BLaER1 (cell line): ENCODE measurements at regions not wholly inside any gene's neighbourhood (a gene's known extent, or its start where the extent isn't known, plus 50 kb on each side); places are given as distances from the start of the nearest gene placed in this dataset.

ENCODE experiments used
- H3K27ac ChIP-seq: shearing (Covaris generic); formaldehyde crosslinking; 2 replicates; pipeline ENCODE4 v1.8.1; 2022
- H3K27me3 ChIP-seq: shearing (Covaris generic); formaldehyde crosslinking; 2 replicates; pipeline ENCODE4 v1.8.1; 2022
- H3K36me3 ChIP-seq: shearing (Covaris generic); formaldehyde crosslinking; 2 replicates; pipeline ENCODE4 v1.8.1; 2022
- H3K4me1 ChIP-seq: shearing (Covaris generic); formaldehyde crosslinking; 2 replicates; pipeline ENCODE4 v1.8.1; 2022
- H3K4me2 ChIP-seq: shearing (Covaris generic); formaldehyde crosslinking; 2 replicates; pipeline ENCODE4 v1.8.1; 2022
- H3K4me3 ChIP-seq: shearing (Covaris generic); formaldehyde crosslinking; 2 replicates; pipeline ENCODE4 v1.8.1; 2022
- H3K9ac ChIP-seq: shearing (Covaris generic); formaldehyde crosslinking; 2 replicates; pipeline ENCODE4 v1.8.1; 2022
- H3K9me3 ChIP-seq: shearing (Covaris generic); formaldehyde crosslinking; 2 replicates; pipeline ENCODE4 v1.8.1; 2022
- H4K20me1 ChIP-seq: shearing (Covaris generic); formaldehyde crosslinking; 2 replicates; pipeline ENCODE4 v1.8.1; 2022
- Cebpa-rat ChIP-seq: shearing (Covaris generic); IDR thresholded peaks from 2 replicates; pipeline ENCODE4 v1.8.1; 2022

GRCh38 chr20:1720226-1720625, 62.6 kb upstream of the SIRPG start:
- no peaks in the 10 kb centered on the region for H3K27me3 ChIP-seq

GRCh38 chr20:1718604-1719384, 61.2 kb upstream of the SIRPG start:
- TF ChIP-seq Cebpa-rat = no peak
- no peak overlapping the region for H3K27ac ChIP-seq
- no peaks in the 10 kb centered on the region for H3K36me3 ChIP-seq
- no peak overlapping the region for H3K4me2 ChIP-seq
- no peaks in the 10 kb centered on the region for H3K27me3 ChIP-seq
- no peak overlapping the region for H3K4me3 ChIP-seq
- H4K20me1 ChIP-seq = no peaks in the 10 kb centered on the region
- H3K9me3 ChIP-seq = peaks cover 3% of the 10 kb centered on the region; the same call in 1 of the 2 replicates
- H3K9ac ChIP-seq = no peak overlapping the region
- H3K4me1 ChIP-seq = no peaks in the 10 kb centered on the region

More at GRCh38 chr20:1720226-1720625, 62.6 kb upstream of the SIRPG start:
- Histone ChIP-seq H3K27ac (no peak overlapping the region), H3K4me1 (no peaks in the 10 kb centered on the region), H3K4me2 (no peak overlapping the region), H4K20me1 (no peaks in the 10 kb centered on the region), H3K36me3 (no peaks in the 10 kb centered on the region), H3K4me3 (no peak overlapping the region), H3K9me3 (peaks cover 15% of the 10 kb centered on the region), H3K9ac (no peak overlapping the region)
- no peak for TF ChIP-seq Cebpa-rat

DNA sequence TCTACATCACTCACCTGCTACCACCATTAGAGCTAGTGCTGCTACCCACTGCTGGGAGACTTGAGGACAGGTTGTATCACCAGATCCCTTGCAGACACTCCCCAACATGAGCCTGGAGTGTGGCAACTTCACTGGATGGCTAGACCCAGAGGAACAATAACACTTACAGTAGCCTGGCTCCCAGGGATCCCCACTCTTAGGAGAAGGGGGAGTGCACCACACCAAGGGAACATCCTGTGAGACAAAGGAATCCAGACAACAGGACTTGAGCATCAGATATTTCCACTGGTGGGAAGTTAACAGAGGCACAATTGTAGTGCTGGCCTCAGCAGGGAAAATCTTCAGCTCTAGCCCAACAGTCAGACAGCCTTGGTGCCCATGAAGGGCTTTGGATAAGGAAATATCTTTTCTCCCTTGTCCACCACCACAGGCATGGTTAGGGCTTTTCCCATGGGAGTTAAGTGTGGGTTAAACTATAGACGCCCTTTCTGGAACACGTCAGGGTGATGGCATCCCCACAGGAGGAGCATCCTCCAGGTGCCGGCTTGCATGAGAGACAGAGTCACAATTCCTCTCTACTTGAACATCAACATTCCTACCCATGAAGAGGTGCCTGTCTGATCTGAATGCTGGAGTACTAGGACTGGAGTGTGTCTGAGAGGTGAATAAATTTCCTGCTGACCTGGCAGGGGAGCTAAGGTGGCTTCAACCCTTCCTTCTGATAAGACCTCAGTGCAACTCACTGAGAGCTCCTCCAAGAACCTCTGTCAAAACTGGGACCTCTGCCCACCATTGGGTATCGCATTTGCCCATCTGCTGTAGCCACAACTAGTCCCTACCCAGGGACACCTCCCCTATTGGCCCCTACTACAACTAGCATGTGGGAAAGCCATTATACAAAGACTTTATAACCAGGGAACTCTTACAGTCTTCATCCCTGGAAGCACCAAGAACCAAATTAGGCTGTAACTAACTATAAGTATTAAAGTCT, 55.4 kb upstream of the SIRPG start:
- no peak overlapping the region for H3K27ac ChIP-seq
- no peak overlapping the region for H3K9ac ChIP-seq
- no peak overlapping the region for H3K4me3 ChIP-seq
- H3K27me3 ChIP-seq = no peaks in the 10 kb centered on the region
- H3K4me2 ChIP-seq = no peak overlapping the region
- H3K36me3 ChIP-seq = no peaks in the 10 kb centered on the region
- H4K20me1 ChIP-seq = no peaks in the 10 kb centered on the region
- H3K4me1 ChIP-seq = no peaks in the 10 kb centered on the region
- TF ChIP-seq Cebpa-rat = no peak
- peaks cover 9% of the 10 kb centered on the region; the same call in 1 of the 2 replicates for H3K9me3 ChIP-seq

DNA sequence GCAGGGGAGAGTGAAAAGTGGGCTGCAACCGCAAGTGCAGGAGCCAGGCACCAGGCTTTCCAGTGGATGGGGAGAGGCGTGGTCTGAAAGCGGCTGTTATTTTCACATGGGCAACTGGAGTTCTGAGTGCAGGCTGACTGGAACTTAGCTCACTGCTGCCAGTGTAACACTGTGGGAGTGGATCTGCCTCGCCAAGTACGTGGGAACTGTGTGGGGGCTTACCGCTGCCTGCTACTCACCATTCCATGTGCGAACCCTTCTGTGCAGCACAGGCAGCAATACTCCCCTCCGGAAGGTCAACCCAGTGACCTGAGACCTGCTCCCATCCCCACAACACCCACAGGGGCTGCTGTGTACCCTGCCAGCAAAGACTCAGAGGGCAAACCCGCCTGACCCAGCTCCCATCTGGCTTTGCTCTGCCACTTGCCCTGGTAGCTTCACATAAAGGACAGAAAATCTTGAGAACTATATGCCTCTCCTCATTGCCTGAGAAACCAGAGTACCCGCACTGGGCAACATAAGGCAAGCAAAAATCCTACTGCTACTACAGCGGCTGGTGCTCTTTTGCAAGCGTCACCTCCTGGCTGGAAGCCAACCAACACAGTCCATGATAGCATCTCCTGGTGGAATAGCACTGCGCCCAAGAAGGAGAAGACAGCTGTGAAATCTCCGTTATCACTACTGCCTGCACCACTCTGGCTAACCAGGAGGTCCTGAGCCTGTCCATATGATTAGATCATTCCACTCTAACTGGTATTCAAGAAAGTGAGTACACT, 54.4 kb upstream of the SIRPG start:
- H3K4me1 ChIP-seq = no peaks in the 10 kb centered on the region
- H3K4me3 ChIP-seq = no peak overlapping the region
- no peaks in the 10 kb centered on the region for H3K27me3 ChIP-seq
- no peak overlapping the region for H3K4me2 ChIP-seq
- H3K9ac ChIP-seq = no peak overlapping the region
- no peak for TF ChIP-seq Cebpa-rat
- H3K36me3 ChIP-seq = no peaks in the 10 kb centered on the region
- H3K9me3 ChIP-seq = peaks cover 9% of the 10 kb centered on the region; the same call in 1 of the 2 replicates
- no peak overlapping the region for H3K27ac ChIP-seq
- no peaks in the 10 kb centered on the region for H4K20me1 ChIP-seq

- Histone ChIP-seq H3K4me1 (no peaks in the 10 kb centered on the region), H3K27me3 (no peaks in the 10 kb centered on the region), H3K9ac (no peak overlapping the region), H4K20me1 (no peaks in the 10 kb centered on the region), H3K4me3 (no peak overlapping the region), H3K9me3 (peaks cover 9% of the 10 kb centered on the region; the same call in 1 of the 2 replicates), H3K27ac (no peak overlapping the region), H3K36me3 (no peaks in the 10 kb centered on the region), H3K4me2 (no peak overlapping the region)
- no peak for TF ChIP-seq Cebpa-rat
Measured at GRCh38 chr20:1711266-1711665, 53.7 kb upstream of the SIRPG start.

DNA sequence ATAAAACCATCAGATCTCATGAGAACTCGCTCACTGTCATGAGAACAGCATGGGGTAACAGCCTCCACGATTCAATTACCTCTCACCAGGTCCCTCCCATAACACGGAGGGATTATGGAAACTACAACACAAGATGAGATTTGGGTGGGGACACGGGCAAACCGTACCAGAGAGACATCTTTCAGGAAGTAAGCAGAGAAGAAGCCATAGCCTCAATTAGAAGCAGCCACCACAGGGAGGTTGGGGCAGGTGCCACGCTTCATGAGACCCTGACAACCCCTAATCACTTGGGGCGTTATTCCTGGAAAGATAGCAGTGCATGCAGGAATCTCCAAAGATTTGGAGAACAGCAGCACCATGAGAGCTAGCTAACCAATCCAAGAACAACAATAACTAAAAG, 52.9 kb upstream of the SIRPG start:
- Histone ChIP-seq H3K9ac (no peak overlapping the region), H3K4me3 (no peak overlapping the region), H3K36me3 (no peaks in the 10 kb centered on the region), H3K27me3 (no peaks in the 10 kb centered on the region), H3K4me2 (no peak overlapping the region), H4K20me1 (no peaks in the 10 kb centered on the region), H3K9me3 (peaks cover 9% of the 10 kb centered on the region; the same call in 1 of the 2 replicates), H3K4me1 (no peaks in the 10 kb centered on the region), H3K27ac (no peak overlapping the region)
- TF ChIP-seq Cebpa-rat = no peak

GRCh38 chr20:1707588-1708449, 50.2 kb upstream of the SIRPG start:
- no peak overlapping the region for H3K4me3 ChIP-seq
- no peaks in the 10 kb centered on the region for H3K36me3 ChIP-seq
- H3K9me3 ChIP-seq = peaks cover 9% of the 10 kb centered on the region; the same call in 1 of the 2 replicates
- TF ChIP-seq Cebpa-rat = no peak
- no peak overlapping the region for H3K4me2 ChIP-seq
- peaks cover 2% of the 10 kb centered on the region for H3K4me1 ChIP-seq
- no peaks in the 10 kb centered on the region for H4K20me1 ChIP-seq
- no peak overlapping the region for H3K9ac ChIP-seq
- H3K27me3 ChIP-seq = no peaks in the 10 kb centered on the region
- H3K27ac ChIP-seq = no peak overlapping the region
